SK-N-SH (cell line): ENCODE measurements at regions not wholly inside any gene's neighbourhood (a gene's known extent, or its start where the extent isn't known, plus 50 kb on each side); places are given as distances from the start of the nearest gene placed in this dataset.

Source experiments
- CTCF ChIA-PET: fragments of 300-600, 350-600 bp; formaldehyde crosslinking; extraction: SDS; loops from one replicate; lab custom pipeline; 2021; lab: Yijun Ruan, JAX
- POLR2A ChIA-PET: fragments of 350-600 bp; sonication (Branson Sonifier 250); formaldehyde crosslinking; extraction: SDS; loops from one replicate; lab custom pipeline; 2020; ENCODE audit warnings: antibody characterized with exemption, inconsistent platforms; lab: Yijun Ruan, JAX
- DNase-seq: peaks from one replicate; pipeline ENCODE4 v3.0.0; 2012
- H2AFZ ChIP-seq: fragments of 200-600 bp; sonication (generic); 2 replicates; pipeline ENCODE4 v1.8.1; 2016; ENCODE audit warnings: antibody characterized with exemption, mild to moderate bottlenecking, low read depth
- H3F3A ChIP-seq: fragments of 200-600 bp; sonication (generic); replicated peaks from 2 replicates; pipeline ENCODE3; 2016; ENCODE audit warnings: antibody characterized with exemption, mild to moderate bottlenecking; ENCODE audit not compliant: insufficient read depth
- H3K27ac ChIP-seq, 2 experiments: fragments of 200-500 bp in 1 of 2; fragments of 200-600 bp in 1 of 2; sonication (Bioruptor generic) in 1 of 2; sonication (generic), shearing (Covaris generic) in 1 of 2; 2 replicates each; pipeline versions ENCODE4 v1.5.1 to v1.6.1; 2014 to 2016; ENCODE audit warnings: low read depth in 2 of 2, inconsistent platforms in 1 of 2, low read length in 1 of 2, mild to moderate bottlenecking in 1 of 2, mixed read lengths in 1 of 2
- H3K27me3 ChIP-seq: fragments of 200-600 bp; sonication (generic), shearing (Covaris generic); 2 replicates; pipeline ENCODE4 v1.6.1; 2016; ENCODE audit warnings: mixed run types; ENCODE audit not compliant: insufficient read depth
- H3K36me3 ChIP-seq, 2 experiments: fragments of 200-500 bp in 1 of 2; fragments of 200-600 bp in 1 of 2; sonication (Bioruptor generic) in 1 of 2; sonication (generic) in 1 of 2; replicated peaks in 1 of 2; 2 replicates each; pipeline versions ENCODE3 to v1.5.1; 2014 to 2016; ENCODE audit warnings: low read length in 1 of 2, mild to moderate bottlenecking in 1 of 2; ENCODE audit not compliant: insufficient read depth in 2 of 2, control insufficient read depth in 1 of 2
- H3K4me1 ChIP-seq, 2 experiments: fragments of 200-500 bp in 1 of 2; fragments of 200-600 bp in 1 of 2; sonication (Bioruptor generic) in 1 of 2; sonication (generic), shearing (Covaris generic) in 1 of 2; 2 replicates each; pipeline versions ENCODE4 v1.5.1 to v1.6.1; 2014 to 2016; ENCODE audit warnings: low read depth in 1 of 2, low read length in 1 of 2, mixed run types in 1 of 2; ENCODE audit not compliant: insufficient read depth in 2 of 2, control insufficient read depth in 1 of 2
- H3K4me2 ChIP-seq: fragments of 200-600 bp; sonication (generic), shearing (Covaris generic); 2 replicates; pipeline ENCODE4 v1.6.1; 2017; ENCODE audit warnings: mixed run types
- H3K4me3 ChIP-seq, 2 experiments: fragments of 200-500 bp in 1 of 2; fragments of 200-600 bp in 1 of 2; sonication (Bioruptor generic) in 1 of 2; sonication (generic), shearing (Covaris generic) in 1 of 2; 2 replicates each; pipeline versions ENCODE4 v1.5.1 to v1.8.1; 2014 to 2016; ENCODE audit warnings: low read depth in 2 of 2, inconsistent platforms in 1 of 2, low read length in 1 of 2, mild to moderate bottlenecking in 1 of 2, mixed read lengths in 1 of 2, moderate library complexity in 1 of 2
- H3K79me2 ChIP-seq: fragments of 200-600 bp; sonication (generic); 2 replicates; pipeline ENCODE4 v1.8.1; 2017; ENCODE audit warnings: mild to moderate bottlenecking; ENCODE audit not compliant: insufficient read depth
- H3K9ac ChIP-seq: fragments of 200-600 bp; sonication (generic); 2 replicates; pipeline ENCODE4 v1.6.1; 2017; ENCODE audit warnings: mixed run types
- H3K9me2 ChIP-seq: fragments of 200-600 bp; sonication (generic); 2 replicates; pipeline ENCODE4 v1.6.1; 2017; ENCODE audit warnings: mixed run types
- H3K9me3 ChIP-seq: fragments of 200-600 bp; sonication (generic); 2 replicates; pipeline ENCODE4 v1.6.1; 2017; ENCODE audit warnings: mixed run types, mild to moderate bottlenecking, moderate library complexity
- H4K20me1 ChIP-seq: fragments of 200-600 bp; sonication (generic); 2 replicates; pipeline ENCODE4 v1.6.1; 2017; ENCODE audit warnings: mild to moderate bottlenecking, mixed run types; ENCODE audit not compliant: insufficient read depth
- FOXJ3 ChIP-seq: sonication (generic); formaldehyde crosslinking; IDR thresholded peaks from 2 replicates; pipeline ENCODE4 v1.5.1; 2020; ENCODE audit warnings: mild to moderate bottlenecking, missing genetic modification reagents
- RAD21 ChIP-seq: IDR thresholded peaks from 2 replicates; pipeline ENCODE4 v1.6.1; 2012; ENCODE audit warnings: mild to moderate bottlenecking, low read length
- WGBS: methylation state at CpG from one replicate; pipeline ENCODE4 v1.1.6; 2017; ENCODE audit warnings: low lambda C conversion rate; 5-methylcytosine and 5-hydroxymethylcytosine counted together
- TF ChIP-seq, protein P1 (sequence below): IDR thresholded peaks from 2 replicates; pipeline ENCODE4; 2012
- TF ChIP-seq, protein P2 (sequence below): IDR thresholded peaks from 2 replicates; pipeline ENCODE4 v1.4.0; 2012; ENCODE audit warnings: low read depth
- TF ChIP-seq, protein P3 (sequence below): fragments of 150-350 bp; IDR thresholded peaks from 2 replicates; pipeline ENCODE4 v1.6.1; 2017; ENCODE audit warnings: antibody characterized with exemption, low read length, low read depth, borderline replicate concordance

DNA sequence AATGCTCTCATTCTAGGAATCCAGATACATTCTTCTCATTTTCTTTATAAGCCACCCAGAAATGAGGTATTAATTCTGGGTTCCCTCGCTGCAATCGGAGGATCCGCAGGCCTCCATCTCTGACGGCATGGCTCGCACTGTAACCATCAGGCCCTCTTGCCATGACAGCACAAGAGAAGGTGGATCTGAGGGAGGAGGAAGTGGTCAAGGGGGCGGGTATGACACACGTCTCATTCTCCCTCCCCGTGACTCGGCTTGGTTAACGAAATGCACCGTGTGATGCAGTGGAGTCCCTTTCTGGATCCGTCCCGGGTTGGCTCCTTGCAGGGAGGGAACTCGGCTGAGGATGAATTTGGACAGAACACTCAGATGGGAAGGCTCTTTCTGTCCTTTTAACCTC, 280.2 kb downstream of the TCERG1L start:
- POLR2A ChIA-PET, result no interaction called here

DNA sequence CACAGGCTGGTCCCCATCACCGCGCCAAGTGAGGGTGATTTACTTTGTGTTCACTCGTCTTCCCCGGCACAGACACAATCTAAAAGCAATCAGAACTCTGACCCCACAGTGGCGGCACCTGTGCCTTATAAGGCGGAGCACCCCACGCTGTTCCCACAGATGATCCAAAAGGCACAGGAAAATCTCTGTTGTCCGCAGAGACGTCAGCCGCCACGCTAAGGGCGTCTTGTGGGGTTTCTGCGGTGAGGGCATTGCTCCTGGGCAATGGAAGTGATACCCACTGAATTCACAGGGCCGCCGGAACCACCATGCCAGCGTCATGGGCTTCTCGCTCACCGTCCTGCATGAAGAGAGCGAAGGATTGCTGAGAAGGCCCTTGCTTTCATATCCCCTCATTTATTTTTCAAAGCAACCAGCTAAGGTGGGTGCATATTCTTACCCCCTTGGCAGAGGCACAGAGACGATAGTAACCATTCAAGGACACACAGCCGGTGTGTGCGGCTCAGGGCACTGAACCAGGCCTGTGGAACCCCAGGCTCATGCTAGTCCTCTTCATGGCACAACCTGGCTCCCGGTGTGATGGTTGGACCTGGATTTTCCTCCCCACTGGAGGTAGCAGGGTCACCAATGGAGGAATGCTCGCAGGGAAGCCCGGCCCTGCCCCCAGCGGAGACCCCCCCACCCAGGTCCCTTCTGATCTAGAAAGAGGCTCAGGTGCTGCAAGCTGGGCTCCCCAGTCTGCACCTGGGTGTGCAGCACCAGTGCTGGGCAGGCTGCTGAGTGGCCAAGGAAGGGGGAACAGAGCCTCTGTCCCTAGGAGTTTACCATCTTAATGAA, 279.0 kb downstream of the TCERG1L start:
- no peak overlapping the region for H2AFZ ChIP-seq
- TF ChIP-seq RAD21, result no peak
- TF ChIP-seq, all 33 proteins: peak for 0
- H3K9me2 ChIP-seq, result no peaks in the 10 kb centered on the region
- H3K27ac ChIP-seq, result no peak overlapping the region
- H3F3A ChIP-seq, result no peaks in the 10 kb centered on the region
- no peaks in the 10 kb centered on the region for H3K79me2 ChIP-seq
- no peak overlapping the region for H3K4me3 ChIP-seq
- H3K27me3 ChIP-seq, result no peaks in the 10 kb centered on the region
- no peaks in the 10 kb centered on the region for H3K9me3 ChIP-seq
- ChIA-PET POLR2A (no interaction called here), CTCF (no interaction called here)
- H3K4me2 ChIP-seq, result no peak overlapping the region
- no peak for DNase-seq
- H4K20me1 ChIP-seq, result no peaks in the 10 kb centered on the region
- no peak overlapping the region for H3K9ac ChIP-seq
- WGBS, result 67% methylated on average over 14 of the region's 26 CpGs
- H3K36me3 ChIP-seq, result no peaks in the 10 kb centered on the region
- H3K4me1 ChIP-seq, result peaks cover 0 to 7% of the 10 kb centered on the region in 2 experiments; a peak in 2 of 4 replicates

More for the DNA sequence above, 280.2 kb downstream of the TCERG1L start:
- Histone ChIP-seq H3K27me3 (no peaks in the 10 kb centered on the region), H3K36me3 (no peaks in the 10 kb centered on the region), H3K4me1 (peaks cover 0 to 7% of the 10 kb centered on the region in 2 experiments; a peak in 2 of 4 replicates), H3K9me3 (no peaks in the 10 kb centered on the region), H3K79me2 (no peaks in the 10 kb centered on the region), H3K4me3 (no peak overlapping the region), H3F3A (no peaks in the 10 kb centered on the region), H3K9ac (no peak overlapping the region), H3K4me2 (no peak overlapping the region), H3K9me2 (no peaks in the 10 kb centered on the region), H2AFZ (no peak overlapping the region), H3K27ac (no peak overlapping the region), H4K20me1 (no peaks in the 10 kb centered on the region)
- DNase-seq, result no peak
- CTCF ChIA-PET, result no interaction called here
- TF ChIP-seq FOXJ3 (CRISPR knock-in tag), result no peak
- TF ChIP-seq, protein P1, sequence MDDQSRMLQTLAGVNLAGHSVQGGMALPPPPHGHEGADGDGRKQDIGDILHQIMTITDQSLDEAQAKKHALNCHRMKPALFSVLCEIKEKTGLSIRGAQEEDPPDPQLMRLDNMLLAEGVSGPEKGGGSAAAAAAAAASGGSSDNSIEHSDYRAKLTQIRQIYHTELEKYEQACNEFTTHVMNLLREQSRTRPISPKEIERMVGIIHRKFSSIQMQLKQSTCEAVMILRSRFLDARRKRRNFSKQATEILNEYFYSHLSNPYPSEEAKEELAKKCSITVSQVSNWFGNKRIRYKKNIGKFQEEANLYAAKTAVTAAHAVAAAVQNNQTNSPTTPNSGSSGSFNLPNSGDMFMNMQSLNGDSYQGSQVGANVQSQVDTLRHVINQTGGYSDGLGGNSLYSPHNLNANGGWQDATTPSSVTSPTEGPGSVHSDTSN, result no peak
- TF ChIP-seq, protein P2, sequence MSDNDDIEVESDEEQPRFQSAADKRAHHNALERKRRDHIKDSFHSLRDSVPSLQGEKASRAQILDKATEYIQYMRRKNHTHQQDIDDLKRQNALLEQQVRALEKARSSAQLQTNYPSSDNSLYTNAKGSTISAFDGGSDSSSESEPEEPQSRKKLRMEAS, result no peak
- TF ChIP-seq, protein P3, sequence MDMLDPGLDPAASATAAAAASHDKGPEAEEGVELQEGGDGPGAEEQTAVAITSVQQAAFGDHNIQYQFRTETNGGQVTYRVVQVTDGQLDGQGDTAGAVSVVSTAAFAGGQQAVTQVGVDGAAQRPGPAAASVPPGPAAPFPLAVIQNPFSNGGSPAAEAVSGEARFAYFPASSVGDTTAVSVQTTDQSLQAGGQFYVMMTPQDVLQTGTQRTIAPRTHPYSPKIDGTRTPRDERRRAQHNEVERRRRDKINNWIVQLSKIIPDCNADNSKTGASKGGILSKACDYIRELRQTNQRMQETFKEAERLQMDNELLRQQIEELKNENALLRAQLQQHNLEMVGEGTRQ, result no peak
- WGBS, result 67% methylated on average over 14 of the region's 14 CpGs
